Activated T-helper 1 cell treated with anti-CD3 and anti-CD28 coated beads, Interleukin-12 subunit alpha, Interleukin-12 subunit beta, Interleukin-2, Interleukin-4 antibody, amounts not matched to agents 30 ng/mL and 10 ng/mL and 1 ng/mL, durations not matched to agents 14 hours and 24 hours and 36 hours (primary cell): ENCODE measurements at regions not wholly inside any gene's neighbourhood (a gene's known extent, or its start where the extent isn't known, plus 50 kb on each side); places are given as distances from the start of the nearest gene placed in this dataset.

ENCODE experiments used
- DNase-seq: peaks from one replicate; pipeline ENCODE4 v3.0.0; 2021; ENCODE audit warnings: low spot score
- H3K27ac Mint-ChIP-seq: one replicate; pipeline ENCODE4 v1.8.0; 2021; ENCODE audit warnings: mild to moderate bottlenecking, mixed read lengths
- H3K27me3 Mint-ChIP-seq: one replicate; pipeline ENCODE4 v1.8.0; 2022; ENCODE audit warnings: mild to moderate bottlenecking, moderate library complexity, mixed read lengths; ENCODE audit not compliant: insufficient read depth
- H3K36me3 Mint-ChIP-seq: one replicate; pipeline ENCODE4 v1.8.0; 2021; ENCODE audit warnings: low read depth, mixed read lengths
- H3K4me1 Mint-ChIP-seq: one replicate; pipeline ENCODE4 v1.8.0; 2021; ENCODE audit warnings: low read depth, mixed read lengths
- H3K4me3 Mint-ChIP-seq: one replicate; pipeline ENCODE4 v1.8.0; 2021; ENCODE audit warnings: mild to moderate bottlenecking, moderate library complexity, mixed read lengths
- H3K9me3 Mint-ChIP-seq: one replicate; pipeline ENCODE4 v1.8.0; 2021; ENCODE audit warnings: mixed read lengths
- intact Hi-C: fragments of 100-400 bp; cut with micrococcal nuclease; formaldehyde crosslinking; loops from one replicate; pipeline ENCODE4 v1.15.1; 2024

DNA sequence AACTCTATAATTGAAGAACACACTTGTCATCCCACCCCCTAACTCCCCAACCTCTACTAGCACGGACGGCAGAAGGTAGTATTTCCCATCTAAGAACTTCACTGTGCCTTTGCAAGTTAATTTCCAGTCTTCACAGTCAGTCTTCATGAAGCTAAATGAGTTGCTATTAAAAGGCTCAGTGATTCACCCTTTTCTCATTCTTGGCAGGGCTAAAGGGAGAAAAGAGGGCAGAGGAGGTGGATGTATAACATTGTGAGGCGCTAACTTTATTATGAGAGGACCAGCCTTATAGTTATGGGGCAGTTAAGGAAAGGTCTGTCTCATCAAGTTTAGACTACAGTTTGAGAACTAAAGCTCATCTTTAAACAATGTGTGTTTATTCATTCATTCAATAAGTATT lies 161.0 kb upstream of the S100G start:
- H3K4me1 Mint-ChIP-seq = peaks cover 11% of the 10 kb centered on the region
- no peak overlapping the region for H3K4me3 Mint-ChIP-seq
- H3K27me3 Mint-ChIP-seq = peaks cover 2% of the 10 kb centered on the region
- H3K27ac Mint-ChIP-seq = no peak overlapping the region
- no peaks in the 10 kb centered on the region for H3K36me3 Mint-ChIP-seq
- intact Hi-C loops = no loop called here
- no peak for DNase-seq
- H3K9me3 Mint-ChIP-seq = peaks cover 8% of the 10 kb centered on the region

DNA sequence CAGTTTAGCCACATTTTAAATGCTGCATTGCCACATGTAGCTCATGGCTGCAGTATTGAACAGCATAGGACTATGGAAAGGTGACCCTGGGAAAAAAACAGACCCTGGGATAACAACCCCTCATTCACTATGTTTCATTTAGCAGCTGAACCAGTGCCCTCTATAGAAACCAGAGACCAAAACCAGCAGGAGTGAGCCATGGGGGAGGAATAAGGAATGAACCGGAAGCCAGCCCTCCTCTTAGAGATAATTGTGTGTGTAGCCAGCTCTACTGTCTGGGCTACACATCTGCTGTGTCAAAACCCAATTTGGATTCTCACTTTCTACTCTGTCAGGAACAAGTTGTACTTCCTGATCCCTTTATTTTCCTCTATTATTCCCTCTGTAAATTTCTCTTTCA lies 158.5 kb upstream of the S100G start:
- peaks cover 2% of the 10 kb centered on the region for H3K27me3 Mint-ChIP-seq
- H3K27ac Mint-ChIP-seq = no peak overlapping the region
- no peak for DNase-seq
- intact Hi-C loops = no loop called here
- peaks cover 8% of the 10 kb centered on the region for H3K9me3 Mint-ChIP-seq
- no peaks in the 10 kb centered on the region for H3K4me1 Mint-ChIP-seq
- no peak overlapping the region for H3K4me3 Mint-ChIP-seq
- no peaks in the 10 kb centered on the region for H3K36me3 Mint-ChIP-seq

DNA sequence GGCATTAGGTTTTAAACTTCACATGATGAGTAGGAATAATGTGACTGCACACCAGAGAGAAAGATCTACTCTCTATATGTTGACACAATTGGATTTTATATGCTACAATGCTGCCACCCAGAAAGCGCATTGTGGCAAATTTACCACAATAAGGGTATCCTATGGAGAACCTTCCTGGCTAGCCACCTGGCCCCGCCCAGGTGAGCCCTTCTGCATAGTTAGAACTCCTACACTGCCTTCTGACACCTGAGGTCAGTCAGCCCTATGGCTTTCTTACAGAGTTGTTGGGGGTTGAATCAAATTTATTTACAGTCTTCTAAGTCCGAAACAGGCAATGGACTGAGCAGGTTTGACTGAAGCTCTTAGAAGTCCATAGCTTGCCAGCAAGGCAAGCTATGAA lies 153.8 kb upstream of the S100G start:
- no peak overlapping the region for H3K27ac Mint-ChIP-seq
- peaks cover 8% of the 10 kb centered on the region for H3K9me3 Mint-ChIP-seq
- no peak overlapping the region for H3K4me3 Mint-ChIP-seq
- no peaks in the 10 kb centered on the region for H3K36me3 Mint-ChIP-seq
- intact Hi-C loops = no loop called here
- H3K4me1 Mint-ChIP-seq = no peaks in the 10 kb centered on the region
- H3K27me3 Mint-ChIP-seq = peaks cover 2% of the 10 kb centered on the region
- no peak for DNase-seq

DNA sequence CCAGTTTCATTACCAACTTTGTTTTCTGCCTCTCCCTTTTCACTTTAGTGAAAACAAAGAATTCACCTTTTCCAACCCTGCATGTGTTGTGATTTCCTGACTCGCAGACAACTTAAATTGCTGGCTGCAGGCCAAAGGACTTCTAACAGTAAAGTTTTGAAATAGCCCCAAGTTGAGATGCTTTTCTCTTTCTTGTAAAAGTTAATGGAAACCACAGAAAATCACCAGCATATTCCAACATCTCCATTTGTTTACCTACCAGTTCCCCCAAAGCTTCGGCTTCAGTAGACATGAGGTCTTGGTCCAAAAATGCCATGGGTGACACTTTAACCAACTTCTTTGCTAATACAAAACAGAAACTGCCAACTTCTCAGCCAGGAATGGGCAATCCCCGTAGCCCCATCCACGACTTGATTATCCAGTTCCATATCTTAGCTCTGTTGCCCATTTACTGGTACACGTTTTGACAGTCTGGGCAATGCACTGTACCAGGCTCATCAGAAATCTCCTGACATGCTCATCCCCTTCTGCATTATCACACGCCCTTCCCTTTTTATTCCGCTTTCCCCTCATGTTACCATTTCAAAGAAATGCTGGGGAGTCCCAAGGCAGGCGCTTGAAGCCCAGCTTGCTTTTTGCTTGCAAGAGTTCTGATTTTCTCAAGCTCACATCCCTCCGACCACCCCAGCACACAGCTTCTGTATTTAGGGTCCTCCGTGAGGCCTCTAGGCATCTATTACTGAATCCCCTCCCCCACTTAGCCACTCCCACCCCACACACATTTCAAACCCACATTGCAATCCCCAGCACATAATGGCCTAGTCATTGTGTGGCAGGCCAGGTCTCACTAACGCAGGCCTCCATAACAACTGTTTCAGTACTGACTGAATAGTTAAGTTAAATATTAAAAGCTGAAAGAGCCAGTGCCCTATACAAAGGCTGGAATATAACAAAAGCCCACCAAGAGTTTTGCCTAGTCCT lies 137.9 kb upstream of the S100G start:
- Mint-ChIP-seq H3K9me3 (no peaks in the 10 kb centered on the region), H3K27me3 (no peaks in the 10 kb centered on the region), H3K4me1 (no peaks in the 10 kb centered on the region), H3K4me3 (no peak overlapping the region), H3K36me3 (no peaks in the 10 kb centered on the region), H3K27ac (no peak overlapping the region)
- intact Hi-C loops = no loop called here
- no peak for DNase-seq

DNA sequence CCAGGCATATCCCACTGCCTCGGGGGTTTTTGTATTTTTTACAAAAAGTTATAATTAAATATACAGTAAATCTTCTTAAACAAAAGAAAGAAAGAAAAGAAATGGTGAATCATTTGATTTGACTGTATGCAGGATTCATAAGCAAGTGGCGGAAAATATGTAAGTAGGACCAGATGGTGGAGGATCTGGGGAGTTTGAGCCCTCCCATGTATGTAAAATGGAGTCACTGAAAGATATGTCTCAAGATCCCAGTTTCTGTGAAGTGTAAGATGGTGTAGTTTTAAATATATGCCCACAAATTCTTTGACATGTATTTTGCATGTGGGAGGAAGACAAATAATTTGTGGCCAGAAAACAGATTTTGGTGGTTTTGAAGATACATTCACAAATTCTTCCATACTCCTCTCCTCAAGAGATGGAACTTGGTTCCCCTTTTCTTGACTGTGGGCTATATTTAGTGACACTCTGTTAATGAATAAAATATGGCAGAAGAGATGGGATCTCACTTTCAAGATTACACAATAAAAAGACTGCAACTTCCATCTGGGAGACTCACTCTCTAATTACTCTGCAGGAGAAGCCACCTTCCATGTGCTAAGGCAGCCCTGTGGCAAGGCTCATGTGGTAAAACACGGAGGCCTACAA lies 133.6 kb upstream of the S100G start:
- Mint-ChIP-seq H3K4me1 (no peaks in the 10 kb centered on the region), H3K4me3 (no peak overlapping the region), H3K9me3 (no peaks in the 10 kb centered on the region), H3K27ac (no peak overlapping the region), H3K27me3 (no peaks in the 10 kb centered on the region), H3K36me3 (no peaks in the 10 kb centered on the region)
- DNase-seq = no peak
- intact Hi-C loops = no loop called here

DNA sequence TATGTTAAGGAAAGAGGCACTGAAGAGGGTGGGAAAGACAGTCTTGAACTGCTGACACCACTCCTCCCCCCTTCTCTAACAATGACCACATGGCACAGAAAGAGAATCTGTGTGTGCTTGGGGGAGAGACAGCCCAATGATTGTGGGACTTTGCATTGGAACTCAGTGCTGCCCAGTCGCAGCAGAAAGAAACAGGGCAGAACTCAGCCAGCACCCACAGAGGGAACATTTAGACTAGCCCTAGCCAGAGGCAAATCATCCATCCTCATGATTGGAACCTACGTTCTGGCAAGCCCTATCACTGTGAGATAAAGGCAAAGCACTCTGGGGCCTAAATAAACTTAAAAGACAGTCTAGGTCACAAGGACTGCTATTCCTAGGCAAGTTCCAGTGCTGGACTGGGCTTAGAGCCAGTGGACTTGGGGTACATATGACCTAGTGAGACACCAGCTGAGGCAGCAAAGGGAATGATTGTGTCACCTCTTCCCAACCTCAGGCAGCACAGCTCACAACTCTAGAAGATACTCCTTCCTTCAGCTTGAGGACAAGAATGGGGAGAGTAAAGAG lies 132.8 kb upstream of the S100G start:
- no peak overlapping the region for H3K4me3 Mint-ChIP-seq
- no peaks in the 10 kb centered on the region for H3K4me1 Mint-ChIP-seq
- no peak for DNase-seq
- no peaks in the 10 kb centered on the region for H3K27me3 Mint-ChIP-seq
- intact Hi-C loops = no loop called here
- H3K9me3 Mint-ChIP-seq = no peaks in the 10 kb centered on the region
- H3K36me3 Mint-ChIP-seq = no peaks in the 10 kb centered on the region
- no peak overlapping the region for H3K27ac Mint-ChIP-seq

DNA sequence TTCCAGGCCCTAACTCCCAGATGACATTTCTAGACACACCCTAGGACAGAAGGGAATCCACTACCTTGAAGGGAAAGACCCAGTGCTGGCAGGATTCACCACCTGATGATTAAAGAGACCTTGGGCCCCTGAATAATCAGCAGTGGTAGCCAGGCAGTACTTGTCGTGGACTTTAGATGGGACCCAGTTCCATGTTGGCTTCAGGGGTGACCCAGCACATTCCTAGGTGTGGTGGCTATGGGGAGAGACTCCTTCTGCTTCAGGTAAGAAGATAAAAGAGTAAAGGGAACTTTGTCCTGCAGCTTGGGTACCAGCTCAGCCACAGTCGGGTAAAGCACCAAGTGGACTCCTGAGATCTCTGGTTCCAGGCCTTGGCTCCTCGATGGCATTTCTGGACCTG lies 131.8 kb upstream of the S100G start:
- H3K27ac Mint-ChIP-seq = no peak overlapping the region
- H3K9me3 Mint-ChIP-seq = no peaks in the 10 kb centered on the region
- intact Hi-C loops = no loop called here
- no peaks in the 10 kb centered on the region for H3K4me1 Mint-ChIP-seq
- no peak for DNase-seq
- H3K27me3 Mint-ChIP-seq = no peaks in the 10 kb centered on the region
- H3K4me3 Mint-ChIP-seq = no peak overlapping the region
- no peaks in the 10 kb centered on the region for H3K36me3 Mint-ChIP-seq

DNA sequence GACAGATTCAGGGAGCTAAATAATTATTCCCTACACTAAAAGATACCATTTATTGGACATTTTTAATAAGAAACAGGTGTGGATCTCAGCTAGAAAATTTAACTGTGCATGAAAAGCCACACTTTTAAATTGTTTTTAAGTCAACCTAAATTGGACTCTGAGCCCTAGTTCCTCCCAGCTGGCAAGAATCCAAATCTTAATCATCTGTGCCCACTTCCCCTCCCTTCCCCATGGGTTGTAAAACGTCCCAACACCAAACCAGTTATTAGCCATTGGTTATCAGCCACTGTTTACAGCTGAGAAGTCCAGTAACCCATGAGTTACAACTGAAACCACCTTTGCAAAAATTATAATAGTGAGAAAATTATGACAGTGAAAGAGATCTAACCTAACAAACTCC lies 125.6 kb upstream of the S100G start:
- Mint-ChIP-seq H3K36me3 (peaks cover 5% of the 10 kb centered on the region), H3K27me3 (no peaks in the 10 kb centered on the region), H3K4me1 (peaks cover 12% of the 10 kb centered on the region), H3K4me3 (no peak overlapping the region), H3K27ac (no peak overlapping the region), H3K9me3 (peaks cover 19% of the 10 kb centered on the region)
- intact Hi-C loops = no loop called here
- DNase-seq = no peak

DNA sequence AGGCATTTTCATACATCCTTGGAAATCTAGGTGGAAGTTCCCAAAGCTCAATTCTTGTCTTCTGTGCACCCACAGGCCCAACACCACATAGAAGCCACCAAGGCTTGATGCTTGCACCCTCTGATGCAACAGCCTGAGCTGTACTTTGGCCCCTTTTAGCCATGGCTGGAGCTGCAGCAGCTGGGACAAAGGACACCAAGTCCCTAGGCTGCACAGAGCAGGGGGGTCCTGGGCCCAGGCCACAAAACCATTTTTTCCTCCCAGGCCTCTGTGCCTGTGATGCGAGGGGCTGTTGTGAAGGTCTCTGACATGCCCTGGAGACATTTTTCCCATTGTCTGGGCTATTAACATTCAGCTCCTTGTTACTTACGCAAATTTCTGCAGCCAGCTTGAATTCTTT lies 124.0 kb upstream of the S100G start:
- intact Hi-C loops = no loop called here
- H3K27me3 Mint-ChIP-seq = no peaks in the 10 kb centered on the region
- no peak overlapping the region for H3K27ac Mint-ChIP-seq
- H3K4me3 Mint-ChIP-seq = no peak overlapping the region
- H3K36me3 Mint-ChIP-seq = peaks cover 5% of the 10 kb centered on the region
- peaks cover 12% of the 10 kb centered on the region for H3K4me1 Mint-ChIP-seq
- peaks cover 19% of the 10 kb centered on the region for H3K9me3 Mint-ChIP-seq
- DNase-seq = no peak

DNA sequence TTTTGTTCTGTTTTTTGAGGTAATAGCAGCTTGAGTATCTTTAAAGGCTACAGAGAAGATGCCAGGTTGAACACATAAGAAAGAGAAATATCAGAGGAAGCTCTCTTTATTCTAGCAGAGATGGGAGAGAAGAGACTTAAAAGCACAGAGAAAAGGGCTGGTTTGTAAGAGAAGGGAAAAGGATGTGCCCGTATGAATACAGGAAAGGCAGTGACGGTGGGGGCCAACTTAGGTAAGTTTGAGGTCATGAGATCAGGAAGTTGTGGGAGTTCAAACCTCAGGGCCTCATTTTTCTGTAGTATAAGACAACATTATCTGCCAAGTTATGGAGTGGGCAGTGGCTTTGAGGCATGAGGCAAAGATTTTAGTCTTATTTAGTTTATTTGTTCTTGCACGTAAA lies 121.3 kb upstream of the S100G start:
- Mint-ChIP-seq H3K4me1 (peaks cover 12% of the 10 kb centered on the region), H3K27me3 (no peaks in the 10 kb centered on the region), H3K36me3 (peaks cover 5% of the 10 kb centered on the region), H3K4me3 (peak overlapping the region; percentile 64), H3K27ac (peak overlapping the region; percentile 81), H3K9me3 (peaks cover 19% of the 10 kb centered on the region)
- intact Hi-C loops = no loop called here
- DNase-seq = peak; percentile 2
